HG03135 (cell line): ENCODE measurements at regions not wholly inside any gene's neighbourhood (a gene's known extent, or its start where the extent isn't known, plus 50 kb on each side); places are given as distances from the start of the nearest gene placed in this dataset.

Source experiments
- ATAC-seq: cut with Tn5 transposase; IDR thresholded peaks from one replicate; pipeline ENCODE4 v1.9.1; 2021; ENCODE audit warnings: mild to moderate bottlenecking, moderate library complexity; ENCODE audit not compliant: unreplicated experiment

GRCh38 chr1:189819751-189820150, 657.9 kb downstream of the BRINP3 start:
- ATAC-seq = no peak

- ATAC-seq = no peak
These were observed 655.8 kb downstream of the BRINP3 start for GRCh38 chr1:189821833-189822232.

GRCh38 chr1:189834813-189835212, 642.9 kb downstream of the BRINP3 start:
- no peak for ATAC-seq

GRCh38 chr1:189847613-189848012, 630.1 kb downstream of the BRINP3 start:
- ATAC-seq = no peak

- no peak for ATAC-seq
These were observed 625.8 kb downstream of the BRINP3 start for GRCh38 chr1:189851806-189852367.

GRCh38 chr1:189859385-189859977, 618.2 kb downstream of the BRINP3 start:
- ATAC-seq = no peak

- no peak for ATAC-seq
These were observed 611.1 kb downstream of the BRINP3 start for GRCh38 chr1:189866606-189867005.

- no peak for ATAC-seq
These were observed 609.6 kb downstream of the BRINP3 start for GRCh38 chr1:189868021-189868420.

- ATAC-seq = no peak
These were observed 602.8 kb downstream of the BRINP3 start for GRCh38 chr1:189874715-189875435.

- ATAC-seq = no peak
These were observed 597.5 kb downstream of the BRINP3 start for GRCh38 chr1:189880135-189880534.

GRCh38 chr1:189899686-189900425, 577.8 kb downstream of the BRINP3 start:
- no peak for ATAC-seq

- no peak for ATAC-seq
These were observed 573.2 kb downstream of the BRINP3 start for GRCh38 chr1:189904509-189904908.

GRCh38 chr1:189908113-189908512, 569.6 kb downstream of the BRINP3 start:
- no peak for ATAC-seq

- no peak for ATAC-seq
These were observed 556.1 kb downstream of the BRINP3 start for GRCh38 chr1:189921613-189922012.

- no peak for ATAC-seq
These were observed 550.0 kb downstream of the BRINP3 start for GRCh38 chr1:189927641-189928040.

GRCh38 chr1:189929501-189930099, 548.1 kb downstream of the BRINP3 start:
- no peak for ATAC-seq

- no peak for ATAC-seq
These were observed 540.8 kb downstream of the BRINP3 start for GRCh38 chr1:189936861-189937260.

GRCh38 chr1:189939967-189940366, 537.7 kb downstream of the BRINP3 start:
- ATAC-seq = no peak

GRCh38 chr1:189941922-189942321, 535.7 kb downstream of the BRINP3 start:
- no peak for ATAC-seq

- no peak for ATAC-seq
These were observed 518.9 kb downstream of the BRINP3 start for GRCh38 chr1:189958756-189959155.

- ATAC-seq = no peak
These were observed 516.9 kb downstream of the BRINP3 start for GRCh38 chr1:189960769-189961168.
